ENCODE measurements at regions not wholly inside any gene's neighbourhood (a gene's known extent, or its start where the extent isn't known, plus 50 kb on each side); places are given as distances from the start of the nearest gene placed in this dataset.
"Not testable (repeated sequence)": the region's sequence is repeated elsewhere in the genome, so short reads cannot be mapped to it uniquely, and the experiment has no call there.

DNA sequence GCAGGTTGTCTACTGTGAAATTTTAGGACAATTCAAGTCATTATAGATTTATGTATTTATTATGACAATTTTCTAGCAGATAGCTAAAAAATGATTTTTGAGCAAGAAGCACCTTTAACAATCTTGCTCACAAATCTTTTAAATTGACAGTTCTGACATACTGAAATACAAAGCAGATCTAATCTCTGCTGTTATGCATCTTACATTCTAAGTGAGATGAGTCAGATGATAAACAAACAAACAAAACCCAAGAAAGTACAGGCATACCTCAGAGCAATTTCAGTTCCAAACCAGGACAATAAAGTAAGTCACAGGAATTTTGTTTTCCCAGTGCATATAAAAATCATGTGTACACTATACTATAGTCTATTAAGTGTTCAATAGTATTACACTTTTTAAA, 430.7 kb upstream of the PTCHD4 start:
- H3K27ac ChIP-seq (ENCODE audit: low read depth, low read length): no peak overlapping the region
- H3K4me3 ChIP-seq (ENCODE audit: low read length): no peak overlapping the region
- no peak overlapping the region for H3K9ac ChIP-seq (ENCODE audit: low read length)
- no peaks in the 10 kb centered on the region for H3K36me3 ChIP-seq (ENCODE audit: control insufficient read depth, insufficient read depth, low read length)
- no peaks in the 10 kb centered on the region for H3K4me1 ChIP-seq (ENCODE audit: control insufficient read depth, insufficient read depth, low read length)
- no peaks in the 10 kb centered on the region for H3K27me3 ChIP-seq (ENCODE audit: control insufficient read depth, insufficient read depth, low read length)

DNA sequence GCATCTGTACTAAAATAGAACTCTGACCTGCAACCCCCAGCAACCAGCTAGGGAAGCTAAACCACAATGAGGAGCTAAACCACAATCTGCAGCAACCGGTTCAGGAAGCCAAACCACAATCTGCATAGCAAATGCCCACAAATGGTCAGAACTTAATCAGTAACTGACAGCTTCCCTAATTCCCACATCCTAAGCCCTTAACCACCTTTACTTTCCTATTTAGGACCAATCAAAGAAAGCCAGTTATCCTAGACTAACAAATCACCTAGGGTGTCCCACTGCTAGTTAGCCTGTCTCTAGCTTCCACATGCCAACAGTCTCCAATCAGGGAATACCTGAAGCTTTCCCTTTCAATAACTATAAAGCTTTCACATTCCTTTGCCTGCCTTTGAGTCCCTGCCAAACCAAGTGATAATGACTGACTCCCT, 424.6 kb upstream of the PTCHD4 start:
- H3K36me3 ChIP-seq (ENCODE audit: control insufficient read depth, insufficient read depth, low read length): no peaks in the 10 kb centered on the region
- no peak overlapping the region for H3K9ac ChIP-seq (ENCODE audit: low read length)
- H3K27ac ChIP-seq (ENCODE audit: low read depth, low read length): no peak overlapping the region
- no peak overlapping the region for H3K4me3 ChIP-seq (ENCODE audit: low read length)
- no peaks in the 10 kb centered on the region for H3K4me1 ChIP-seq (ENCODE audit: control insufficient read depth, insufficient read depth, low read length)
- H3K27me3 ChIP-seq (ENCODE audit: control insufficient read depth, insufficient read depth, low read length): no peaks in the 10 kb centered on the region

DNA sequence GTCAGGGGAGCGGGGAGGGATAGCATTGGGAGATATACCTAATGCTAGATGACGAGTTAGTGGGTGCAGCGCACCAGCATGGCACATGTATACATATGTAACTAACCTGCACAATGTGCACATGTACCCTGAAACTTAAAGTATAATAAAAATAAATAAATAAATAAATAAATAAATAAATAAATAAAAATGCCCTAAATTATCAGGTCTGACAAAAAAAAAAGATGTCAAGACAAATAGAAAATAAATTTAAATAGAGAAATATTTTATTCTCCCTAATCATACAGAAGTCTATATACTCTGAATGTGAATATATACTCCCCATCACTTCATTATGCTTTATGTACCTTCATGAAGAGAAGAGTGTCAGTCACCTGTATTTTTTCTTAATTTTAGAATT, 420.0 kb upstream of the PTCHD4 start:
- not testable (repeated sequence) for H3K27me3 ChIP-seq (ENCODE audit: control insufficient read depth, insufficient read depth, low read length); H3K9ac ChIP-seq (ENCODE audit: low read length); H3K4me3 ChIP-seq (ENCODE audit: low read length); H3K27ac ChIP-seq (ENCODE audit: low read depth, low read length); H3K4me1 ChIP-seq (ENCODE audit: control insufficient read depth, insufficient read depth, low read length); H3K36me3 ChIP-seq (ENCODE audit: control insufficient read depth, insufficient read depth, low read length)

DNA sequence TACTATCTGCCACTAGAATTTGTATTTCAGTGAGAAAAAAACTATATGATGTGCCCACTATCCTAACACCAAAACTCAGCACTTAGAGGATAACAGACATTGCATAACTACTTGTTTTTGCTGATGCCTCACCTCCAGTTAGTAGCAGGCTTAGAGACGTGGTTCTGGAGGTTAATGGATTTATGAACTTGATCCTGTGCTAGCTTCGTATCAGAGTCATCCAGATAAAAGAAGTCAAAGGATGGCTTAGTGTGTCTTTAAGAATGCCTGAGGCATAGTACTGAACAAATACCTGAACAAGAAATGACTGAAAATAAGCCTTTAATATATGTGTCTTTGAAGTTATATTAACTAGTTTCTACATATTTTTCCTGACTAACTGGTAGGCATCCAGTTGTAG, 414.9 kb upstream of the PTCHD4 start:
- no peak overlapping the region for H3K4me3 ChIP-seq (ENCODE audit: low read length)
- H3K9ac ChIP-seq (ENCODE audit: low read length): no peak overlapping the region
- no peaks in the 10 kb centered on the region for H3K4me1 ChIP-seq (ENCODE audit: control insufficient read depth, insufficient read depth, low read length)
- no peaks in the 10 kb centered on the region for H3K27me3 ChIP-seq (ENCODE audit: control insufficient read depth, insufficient read depth, low read length)
- no peaks in the 10 kb centered on the region for H3K36me3 ChIP-seq (ENCODE audit: control insufficient read depth, insufficient read depth, low read length)
- H3K27ac ChIP-seq (ENCODE audit: low read depth, low read length): no peak overlapping the region

DNA sequence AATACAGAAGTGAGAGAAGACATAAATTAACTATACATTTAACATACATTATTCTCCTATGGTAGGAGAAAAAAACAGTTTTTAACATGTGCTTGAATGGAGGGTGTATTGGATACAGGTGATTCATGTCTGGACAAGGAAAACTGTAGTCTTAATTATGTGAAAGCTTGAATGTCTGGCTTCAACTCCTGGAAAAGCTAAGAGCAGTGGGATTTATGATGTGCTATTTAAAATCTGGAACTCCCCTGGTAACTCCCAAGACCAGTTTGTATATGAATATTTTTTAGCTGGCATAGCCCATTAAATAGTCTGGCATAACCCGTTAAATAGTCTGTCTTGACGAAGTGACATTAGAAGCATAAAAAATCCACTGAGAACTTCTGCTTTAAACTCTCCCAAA, 410.0 kb upstream of the PTCHD4 start:
- Histone ChIP-seq H3K36me3 (ENCODE audit: control insufficient read depth, insufficient read depth, low read length) (no peaks in the 10 kb centered on the region), H3K27ac (ENCODE audit: low read depth, low read length) (no peak overlapping the region), H3K4me1 (ENCODE audit: control insufficient read depth, insufficient read depth, low read length) (no peaks in the 10 kb centered on the region), H3K27me3 (ENCODE audit: control insufficient read depth, insufficient read depth, low read length) (no peaks in the 10 kb centered on the region), H3K4me3 (ENCODE audit: low read length) (no peak overlapping the region), H3K9ac (ENCODE audit: low read length) (no peak overlapping the region)

DNA sequence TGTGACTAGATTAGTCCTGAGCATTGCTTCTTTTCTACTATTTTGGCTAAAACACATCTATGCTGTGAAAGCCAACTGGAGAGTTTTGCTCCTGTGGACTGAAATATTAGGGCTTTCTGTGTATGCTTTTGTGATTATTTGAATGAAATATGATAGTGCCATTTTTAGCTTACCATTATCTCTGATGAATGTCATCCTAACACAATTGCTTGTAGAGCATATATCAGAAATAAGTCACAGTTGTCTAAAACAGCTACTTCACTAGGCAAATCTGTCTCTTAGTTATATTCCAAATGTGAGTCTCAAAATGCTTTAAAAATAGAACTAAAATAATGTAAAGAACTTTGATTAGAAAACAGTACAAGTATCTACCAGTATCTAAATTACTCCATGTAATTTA, 401.4 kb upstream of the PTCHD4 start:
- H3K4me1 ChIP-seq (ENCODE audit: control insufficient read depth, insufficient read depth, low read length): no peaks in the 10 kb centered on the region
- H3K4me3 ChIP-seq (ENCODE audit: low read length): no peak overlapping the region
- no peak overlapping the region for H3K27ac ChIP-seq (ENCODE audit: low read depth, low read length)
- H3K9ac ChIP-seq (ENCODE audit: low read length): no peak overlapping the region
- H3K27me3 ChIP-seq (ENCODE audit: control insufficient read depth, insufficient read depth, low read length): no peaks in the 10 kb centered on the region
- H3K36me3 ChIP-seq (ENCODE audit: control insufficient read depth, insufficient read depth, low read length): no peaks in the 10 kb centered on the region

DNA sequence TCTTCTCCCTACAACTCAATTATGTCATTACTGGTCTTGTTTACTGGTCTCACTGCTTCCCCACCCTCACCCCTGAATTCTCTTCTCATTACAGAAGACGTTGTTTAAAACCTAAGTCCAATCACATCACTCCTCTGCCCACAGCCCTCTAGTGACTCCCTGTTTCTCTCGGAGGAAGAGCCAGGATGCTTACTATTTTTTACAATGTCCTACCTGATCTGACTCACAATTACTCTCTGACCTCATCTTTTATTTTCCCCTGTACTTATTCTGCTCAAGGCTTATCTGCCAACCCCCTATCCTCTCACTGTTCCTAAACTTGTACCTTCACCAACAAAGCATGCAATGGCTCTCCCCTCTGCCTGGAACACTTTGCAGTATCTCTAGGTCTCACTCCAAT, 400.4 kb upstream of the PTCHD4 start:
- Histone ChIP-seq H3K36me3 (ENCODE audit: control insufficient read depth, insufficient read depth, low read length) (no peaks in the 10 kb centered on the region), H3K27me3 (ENCODE audit: control insufficient read depth, insufficient read depth, low read length) (no peaks in the 10 kb centered on the region), H3K4me3 (ENCODE audit: low read length) (no peak overlapping the region), H3K4me1 (ENCODE audit: control insufficient read depth, insufficient read depth, low read length) (no peaks in the 10 kb centered on the region), H3K9ac (ENCODE audit: low read length) (no peak overlapping the region), H3K27ac (ENCODE audit: low read depth, low read length) (no peak overlapping the region)

DNA sequence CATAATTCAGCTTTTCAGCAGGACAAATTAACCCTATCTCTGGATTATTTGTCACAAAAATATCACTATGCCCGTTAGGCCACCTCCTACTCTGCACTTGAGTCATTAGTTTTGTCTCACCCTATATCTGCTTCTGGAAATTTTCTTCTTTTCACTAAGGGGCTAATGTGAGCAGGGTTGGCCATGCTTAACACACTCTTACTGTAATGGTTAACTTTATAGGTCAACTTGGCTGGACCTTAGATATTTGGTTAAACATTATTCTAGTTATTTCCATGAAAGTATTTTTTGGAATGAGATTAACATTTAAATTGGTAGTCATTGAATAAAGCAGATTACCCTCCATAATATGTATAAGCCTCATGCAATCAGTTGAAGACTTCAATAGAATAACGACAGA, 394.6 kb upstream of the PTCHD4 start:
- Histone ChIP-seq H3K27me3 (ENCODE audit: control insufficient read depth, insufficient read depth, low read length) (no peaks in the 10 kb centered on the region), H3K4me3 (ENCODE audit: low read length) (no peak overlapping the region), H3K36me3 (ENCODE audit: control insufficient read depth, insufficient read depth, low read length) (no peaks in the 10 kb centered on the region), H3K27ac (ENCODE audit: low read depth, low read length) (no peak overlapping the region), H3K9ac (ENCODE audit: low read length) (no peak overlapping the region), H3K4me1 (ENCODE audit: control insufficient read depth, insufficient read depth, low read length) (no peaks in the 10 kb centered on the region)

DNA sequence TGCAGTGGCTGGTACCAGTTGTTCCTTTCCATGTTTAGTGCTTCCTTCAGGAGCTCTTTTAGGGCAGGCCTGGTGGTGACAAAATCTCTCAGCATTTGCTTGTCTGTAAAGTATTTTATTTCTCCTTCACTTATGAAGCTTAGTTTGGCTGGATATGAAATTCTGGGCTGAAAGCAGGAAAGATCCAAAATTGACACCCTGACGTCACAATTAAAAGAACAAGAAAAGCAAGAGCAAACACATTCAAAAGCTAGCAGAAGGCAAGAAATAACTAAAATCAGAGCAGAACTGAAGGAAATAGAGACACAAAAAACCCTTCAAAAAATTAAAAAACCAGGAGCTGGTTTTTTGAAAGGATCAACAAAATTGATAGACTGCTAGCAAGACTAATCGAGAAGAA, 382.4 kb upstream of the PTCHD4 start:
- not testable (repeated sequence) for H3K4me3 ChIP-seq (ENCODE audit: low read length); H3K36me3 ChIP-seq (ENCODE audit: control insufficient read depth, insufficient read depth, low read length); H3K27me3 ChIP-seq (ENCODE audit: control insufficient read depth, insufficient read depth, low read length); H3K9ac ChIP-seq (ENCODE audit: low read length); H3K4me1 ChIP-seq (ENCODE audit: control insufficient read depth, insufficient read depth, low read length); H3K27ac ChIP-seq (ENCODE audit: low read depth, low read length)

DNA sequence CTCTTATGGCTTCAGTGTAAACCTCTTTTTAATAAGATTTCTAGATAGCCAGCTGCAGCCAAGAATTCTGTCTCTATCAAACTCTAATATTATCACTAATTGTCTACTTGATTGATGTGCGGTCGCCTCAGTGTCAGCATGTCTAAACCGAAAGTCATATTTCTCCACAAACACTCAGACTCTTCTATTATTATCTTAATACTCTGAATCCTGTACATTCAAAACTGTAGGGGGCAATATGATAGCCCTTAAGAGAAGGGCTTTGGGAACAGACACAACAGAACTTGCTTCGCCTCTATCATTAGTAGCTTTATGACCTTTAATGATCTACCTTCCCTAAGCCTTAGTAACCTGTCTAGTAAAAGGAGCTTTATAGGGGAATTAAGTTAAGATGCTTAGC, 379.7 kb upstream of the PTCHD4 start:
- Histone ChIP-seq H3K27me3 (ENCODE audit: control insufficient read depth, insufficient read depth, low read length) (no peaks in the 10 kb centered on the region), H3K36me3 (ENCODE audit: control insufficient read depth, insufficient read depth, low read length) (no peaks in the 10 kb centered on the region), H3K27ac (ENCODE audit: low read depth, low read length) (no peak overlapping the region), H3K9ac (ENCODE audit: low read length) (no peak overlapping the region), H3K4me3 (ENCODE audit: low read length) (no peak overlapping the region), H3K4me1 (ENCODE audit: control insufficient read depth, insufficient read depth, low read length) (no peaks in the 10 kb centered on the region)

DNA sequence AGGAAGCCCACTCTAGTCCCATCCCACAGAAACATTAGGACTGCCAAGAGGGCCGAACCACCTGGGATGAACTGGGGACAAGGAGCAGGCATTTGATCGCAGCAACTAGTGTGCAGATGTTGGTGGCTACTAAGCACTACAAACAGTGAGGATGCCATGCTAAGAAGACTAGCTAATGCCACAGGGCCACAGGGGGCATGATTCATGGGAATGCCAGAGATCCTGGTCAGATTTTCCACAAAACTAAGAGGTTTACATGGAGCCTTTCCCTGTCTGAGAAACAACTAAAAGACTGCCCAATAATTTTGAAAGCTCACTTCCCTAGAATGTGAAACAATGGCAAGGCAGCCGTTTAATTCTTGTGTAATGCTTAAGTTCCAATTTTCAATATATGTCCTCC, 375.9 kb upstream of the PTCHD4 start:
- H3K27me3 ChIP-seq (ENCODE audit: control insufficient read depth, insufficient read depth, low read length): no peaks in the 10 kb centered on the region
- no peaks in the 10 kb centered on the region for H3K4me1 ChIP-seq (ENCODE audit: control insufficient read depth, insufficient read depth, low read length)
- H3K27ac ChIP-seq (ENCODE audit: low read depth, low read length): no peak overlapping the region
- H3K36me3 ChIP-seq (ENCODE audit: control insufficient read depth, insufficient read depth, low read length): no peaks in the 10 kb centered on the region
- H3K4me3 ChIP-seq (ENCODE audit: low read length): no peak overlapping the region
- H3K9ac ChIP-seq (ENCODE audit: low read length): no peak overlapping the region

DNA sequence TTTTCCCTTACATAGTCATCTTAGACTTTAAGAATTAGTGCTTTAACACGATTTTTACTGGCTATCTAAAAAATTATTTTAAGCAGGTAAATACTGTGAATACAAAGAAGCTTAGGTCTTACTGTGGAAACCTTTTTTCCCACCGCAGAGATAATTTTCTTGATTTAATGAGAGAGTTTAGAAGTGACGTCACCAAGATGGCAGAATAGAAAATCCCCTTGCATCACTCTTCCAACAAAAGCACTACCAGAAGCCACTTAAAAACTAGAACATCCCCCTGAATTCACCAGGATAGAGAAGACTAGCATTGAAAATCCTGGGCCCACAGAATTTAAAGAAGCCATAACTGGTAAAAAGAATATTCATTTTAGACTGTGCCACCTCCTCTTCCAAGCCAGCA, 375.4 kb upstream of the PTCHD4 start:
- Histone ChIP-seq H3K36me3 (ENCODE audit: control insufficient read depth, insufficient read depth, low read length) (no peaks in the 10 kb centered on the region), H3K9ac (ENCODE audit: low read length) (no peak overlapping the region), H3K4me1 (ENCODE audit: control insufficient read depth, insufficient read depth, low read length) (no peaks in the 10 kb centered on the region), H3K27ac (ENCODE audit: low read depth, low read length) (no peak overlapping the region), H3K4me3 (ENCODE audit: low read length) (no peak overlapping the region), H3K27me3 (ENCODE audit: control insufficient read depth, insufficient read depth, low read length) (no peaks in the 10 kb centered on the region)

DNA sequence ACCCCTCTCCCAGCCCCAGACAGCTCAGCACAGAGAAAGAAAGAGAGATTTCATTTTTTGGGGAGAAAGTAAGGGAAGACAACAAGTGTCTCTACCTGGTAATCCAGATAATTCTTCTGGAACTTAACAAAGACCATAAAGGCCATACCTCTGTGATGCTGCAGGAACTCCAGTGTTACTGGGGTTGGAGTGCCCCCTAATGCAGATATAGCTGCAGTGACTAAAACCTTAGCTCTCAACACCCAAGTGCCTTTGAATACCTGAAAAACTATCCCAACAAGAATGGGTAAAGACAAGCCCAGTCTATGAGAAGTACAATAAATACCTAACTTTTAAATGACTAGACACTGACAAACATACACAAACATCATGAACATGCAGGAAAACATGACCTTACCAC, 365.3 kb upstream of the PTCHD4 start:
- Histone ChIP-seq H3K27ac (ENCODE audit: low read depth, low read length) (no peak overlapping the region), H3K9ac (ENCODE audit: low read length) (no peak overlapping the region), H3K27me3 (ENCODE audit: control insufficient read depth, insufficient read depth, low read length) (no peaks in the 10 kb centered on the region), H3K4me1 (ENCODE audit: control insufficient read depth, insufficient read depth, low read length) (no peaks in the 10 kb centered on the region), H3K4me3 (ENCODE audit: low read length) (no peak overlapping the region), H3K36me3 (ENCODE audit: control insufficient read depth, insufficient read depth, low read length) (no peaks in the 10 kb centered on the region)

DNA sequence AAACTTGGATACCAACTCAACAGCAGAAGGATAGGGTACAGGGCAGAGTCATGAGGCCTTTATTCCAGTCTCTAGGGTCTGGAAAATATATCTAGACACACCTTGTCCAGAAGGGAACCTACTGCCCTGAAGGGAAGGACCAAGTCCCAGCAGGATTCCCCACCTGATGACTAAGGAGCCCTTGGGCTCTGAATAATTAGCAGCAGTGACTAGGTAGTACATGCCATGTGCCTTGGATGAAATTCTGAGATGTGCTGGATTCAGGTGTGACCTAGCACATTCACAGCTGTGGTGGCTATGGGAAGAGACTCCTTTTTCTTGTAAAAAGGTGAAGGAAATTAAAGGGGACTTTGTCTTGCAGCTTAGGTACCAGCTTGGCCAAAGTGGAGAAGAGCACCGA, 364.3 kb upstream of the PTCHD4 start:
- H3K27ac ChIP-seq (ENCODE audit: low read depth, low read length): no peak overlapping the region
- no peaks in the 10 kb centered on the region for H3K4me1 ChIP-seq (ENCODE audit: control insufficient read depth, insufficient read depth, low read length)
- H3K36me3 ChIP-seq (ENCODE audit: control insufficient read depth, insufficient read depth, low read length): no peaks in the 10 kb centered on the region
- H3K4me3 ChIP-seq (ENCODE audit: low read length): no peak overlapping the region
- no peaks in the 10 kb centered on the region for H3K27me3 ChIP-seq (ENCODE audit: control insufficient read depth, insufficient read depth, low read length)
- H3K9ac ChIP-seq (ENCODE audit: low read length): no peak overlapping the region

Measured in rectal smooth muscle tissue (tissue), 1 donor.